Trophoblast cell (in vitro differentiated cells and primary cell): ENCODE measurements at regions not wholly inside any gene's neighbourhood (a gene's known extent, or its start where the extent isn't known, plus 50 kb on each side); places are given as distances from the start of the nearest gene placed in this dataset.

Experiments used
- DNase-seq, 2 donors: peaks; one replicate each; pipeline ENCODE4 v3.0.0-alpha.2; 2016
- H2AFZ ChIP-seq: 2 replicates; pipeline ENCODE4 v1.6.1; 2013; ENCODE audit warnings: low read length, moderate library complexity, mild to moderate bottlenecking; ENCODE audit not compliant: insufficient read depth, poor library complexity
- H2AK5ac ChIP-seq: 2 replicates; pipeline ENCODE4 v1.6.1; 2013; ENCODE audit warnings: mild to moderate bottlenecking, low read length
- H2BK120ac ChIP-seq: 2 replicates; pipeline ENCODE4 v1.6.1; 2013; ENCODE audit warnings: low read length, mild to moderate bottlenecking, moderate library complexity; ENCODE audit not compliant: insufficient read depth, poor library complexity
- H2BK12ac ChIP-seq: 2 replicates; pipeline ENCODE4 v1.6.1; 2013; ENCODE audit warnings: mild to moderate bottlenecking, low read length, moderate library complexity
- H2BK5ac ChIP-seq: 2 replicates; pipeline ENCODE4 v1.6.1; 2013; ENCODE audit warnings: low read length, low read depth, moderate library complexity, mild to moderate bottlenecking; ENCODE audit not compliant: poor library complexity
- H3K14ac ChIP-seq: 2 replicates; pipeline ENCODE4 v1.6.1; 2013; ENCODE audit warnings: mild to moderate bottlenecking, low read length
- H3K18ac ChIP-seq: 2 replicates; pipeline ENCODE4 v1.6.1; 2013; ENCODE audit warnings: mild to moderate bottlenecking, low read length
- H3K23ac ChIP-seq: 2 replicates; pipeline ENCODE4 v1.6.1; 2013; ENCODE audit warnings: low read length
- H3K27ac ChIP-seq: 2 replicates; pipeline ENCODE4 v1.5.1; 2013; ENCODE audit warnings: low read depth, mild to moderate bottlenecking, inconsistent platforms, low read length, moderate library complexity
- H3K27me3 ChIP-seq: 2 replicates; pipeline ENCODE4 v1.6.1; 2013; ENCODE audit warnings: inconsistent platforms, mild to moderate bottlenecking, low read length, moderate library complexity; ENCODE audit not compliant: insufficient read depth
- H3K36me3 ChIP-seq, 2 experiments: 1 replicate in 1 of 2; 2 replicates in 1 of 2; pipeline ENCODE4 v1.6.1; 2013; ENCODE audit warnings: low read length in 2 of 2, mild to moderate bottlenecking in 2 of 2, moderate library complexity in 1 of 2; ENCODE audit not compliant: insufficient read depth in 2 of 2, control insufficient read depth in 1 of 2
- H3K4ac ChIP-seq: 2 replicates; pipeline ENCODE4 v1.6.1; 2013; ENCODE audit warnings: low read depth, mild to moderate bottlenecking, low read length, moderate library complexity
- H3K4me1 ChIP-seq, 2 experiments: 1 replicate in 1 of 2; 2 replicates in 1 of 2; pipeline ENCODE4 v1.6.1; 2013; ENCODE audit warnings: low read length in 2 of 2, mild to moderate bottlenecking in 2 of 2, moderate library complexity in 1 of 2; ENCODE audit not compliant: insufficient read depth in 2 of 2, control insufficient read depth in 1 of 2
- H3K4me2 ChIP-seq: 2 replicates; pipeline ENCODE4 v1.6.1; 2013; ENCODE audit warnings: inconsistent platforms, mild to moderate bottlenecking, low read length, moderate library complexity
- H3K4me3 ChIP-seq: 2 replicates; pipeline ENCODE4 v1.5.1; 2013; ENCODE audit warnings: mild to moderate bottlenecking, low read depth, low read length, inconsistent platforms
- H3K79me1 ChIP-seq: one replicate; pipeline ENCODE4 v1.6.1; 2013; ENCODE audit warnings: low read length
- H3K79me2 ChIP-seq: 2 replicates; pipeline ENCODE4 v1.6.1; 2013; ENCODE audit warnings: low read length, mild to moderate bottlenecking; ENCODE audit not compliant: control insufficient read depth, insufficient read depth, poor library complexity
- H3K9ac ChIP-seq: 2 replicates; pipeline ENCODE4 v1.6.1; 2013; ENCODE audit warnings: mild to moderate bottlenecking, low read length
- H3K9me3 ChIP-seq: 2 replicates; pipeline ENCODE4 v1.6.1; 2013; ENCODE audit warnings: low read depth, mild to moderate bottlenecking, control low read depth, inconsistent platforms, low read length; ENCODE audit not compliant: insufficient read depth
- H4K12ac ChIP-seq: 2 replicates; pipeline ENCODE4 v1.6.1; 2013; ENCODE audit warnings: low read depth, mild to moderate bottlenecking, low read length, moderate library complexity
- H4K8ac ChIP-seq: 2 replicates; pipeline ENCODE4 v1.6.1; 2013; ENCODE audit warnings: low read depth, mild to moderate bottlenecking, low read length, moderate library complexity
- H4K91ac ChIP-seq: one replicate; pipeline ENCODE4 v1.6.1; 2013; ENCODE audit warnings: low read depth, mild to moderate bottlenecking, low read length, moderate library complexity
- WGBS: extraction: QIAGEN DNeasy Blood & Tissue Kit; methylation state at CpG from one replicate; pipeline ENCODE4 v1.1.7; 2013; ENCODE audit warnings: missing lambda C conversion rate; ENCODE audit not compliant: insufficient read length, insufficient coverage; ENCODE audit errors: extremely low coverage; 5-methylcytosine and 5-hydroxymethylcytosine counted together

GRCh38 chr2:161090411-161090810 is 69.8 kb upstream of the TANK start:
- Histone ChIP-seq H3K4me2 (no peak overlapping the region), H3K9me3 (no peaks in the 10 kb centered on the region), H3K14ac (no peak overlapping the region), H3K79me2 (no peaks in the 10 kb centered on the region), H3K4me3 (no peak overlapping the region), H4K91ac (no peak overlapping the region), H2BK120ac (no peak overlapping the region), H3K4me1 (no peaks in the 10 kb centered on the region), H3K9ac (no peak overlapping the region), H3K18ac (no peak overlapping the region), H2BK5ac (no peak overlapping the region), H3K27ac (no peak overlapping the region), H3K36me3 (no peaks in the 10 kb centered on the region), H2AK5ac (no peak overlapping the region), H4K12ac (no peak overlapping the region), H3K4ac (no peak overlapping the region), H3K27me3 (no peaks in the 10 kb centered on the region), H2AFZ (no peak overlapping the region), H3K23ac (no peak overlapping the region), H3K79me1 (no peaks in the 10 kb centered on the region), H2BK12ac (no peak overlapping the region), H4K8ac (no peak overlapping the region)
- no CpG with 5 or more reads among the region's 5 CpGs for WGBS
- no peak for DNase-seq

GRCh38 chr2:161095314-161095713 is 64.9 kb upstream of the TANK start:
- H3K9me3 ChIP-seq = peaks cover 1% of the 10 kb centered on the region
- no peaks in the 10 kb centered on the region for H3K79me2 ChIP-seq
- H4K8ac ChIP-seq = no peak overlapping the region
- no peaks in the 10 kb centered on the region for H3K79me1 ChIP-seq
- DNase-seq = no peak
- H2BK120ac ChIP-seq = no peak overlapping the region
- no peak overlapping the region for H3K23ac ChIP-seq
- H3K14ac ChIP-seq = no peak overlapping the region
- H2AFZ ChIP-seq = no peak overlapping the region
- no peaks in the 10 kb centered on the region for H3K27me3 ChIP-seq
- H3K9ac ChIP-seq = no peak overlapping the region
- H2BK12ac ChIP-seq = no peak overlapping the region
- H3K36me3 ChIP-seq = no peaks in the 10 kb centered on the region
- no peak overlapping the region for H4K12ac ChIP-seq
- H3K4ac ChIP-seq = no peak overlapping the region
- no peak overlapping the region for H2AK5ac ChIP-seq
- H3K4me3 ChIP-seq = no peak overlapping the region
- no peak overlapping the region for H3K4me2 ChIP-seq
- no peaks in the 10 kb centered on the region for H3K4me1 ChIP-seq
- no peak overlapping the region for H4K91ac ChIP-seq
- no peak overlapping the region for H2BK5ac ChIP-seq
- no CpG with 5 or more reads among the region's 3 CpGs for WGBS
- H3K18ac ChIP-seq = no peak overlapping the region
- H3K27ac ChIP-seq = no peak overlapping the region

- H3K9me3 ChIP-seq = peaks cover 1% of the 10 kb centered on the region
- H3K4me1 ChIP-seq = no peaks in the 10 kb centered on the region
- H2AFZ ChIP-seq = no peak overlapping the region
- no peaks in the 10 kb centered on the region for H3K79me1 ChIP-seq
- no peak overlapping the region for H4K12ac ChIP-seq
- H4K8ac ChIP-seq = no peak overlapping the region
- H3K9ac ChIP-seq = no peak overlapping the region
- H3K79me2 ChIP-seq = no peaks in the 10 kb centered on the region
- no peaks in the 10 kb centered on the region for H3K27me3 ChIP-seq
- H2BK5ac ChIP-seq = no peak overlapping the region
- WGBS = no CpG with 5 or more reads among the region's 2 CpGs
- H3K4me3 ChIP-seq = no peak overlapping the region
- H3K4me2 ChIP-seq = no peak overlapping the region
- no peak overlapping the region for H3K23ac ChIP-seq
- H2BK120ac ChIP-seq = no peak overlapping the region
- no peak overlapping the region for H3K27ac ChIP-seq
- no peak overlapping the region for H2AK5ac ChIP-seq
- H3K14ac ChIP-seq = no peak overlapping the region
- no peak overlapping the region for H3K4ac ChIP-seq
- H3K18ac ChIP-seq = no peak overlapping the region
- no peak for DNase-seq
- H3K36me3 ChIP-seq = no peaks in the 10 kb centered on the region
- H2BK12ac ChIP-seq = no peak overlapping the region
- no peak overlapping the region for H4K91ac ChIP-seq
Measured at GRCh38 chr2:161096336-161096735, 63.9 kb upstream of the TANK start.

GRCh38 chr2:161097157-161097556 is 63.1 kb upstream of the TANK start:
- no peak overlapping the region for H4K12ac ChIP-seq
- no peaks in the 10 kb centered on the region for H3K79me1 ChIP-seq
- no peaks in the 10 kb centered on the region for H3K36me3 ChIP-seq
- no peak overlapping the region for H2AFZ ChIP-seq
- no peaks in the 10 kb centered on the region for H3K79me2 ChIP-seq
- no peaks in the 10 kb centered on the region for H3K27me3 ChIP-seq
- H3K4me3 ChIP-seq = no peak overlapping the region
- no peak overlapping the region for H3K18ac ChIP-seq
- no peak overlapping the region for H2BK12ac ChIP-seq
- H2BK5ac ChIP-seq = no peak overlapping the region
- WGBS = no CpG with 5 or more reads among the region's 2 CpGs
- no peak overlapping the region for H3K14ac ChIP-seq
- no peak overlapping the region for H2BK120ac ChIP-seq
- H4K8ac ChIP-seq = no peak overlapping the region
- peak in 1 of 2 donors; percentile 75 for DNase-seq
- no peak overlapping the region for H3K4ac ChIP-seq
- H3K9ac ChIP-seq = no peak overlapping the region
- H3K23ac ChIP-seq = no peak overlapping the region
- peaks cover 1% of the 10 kb centered on the region for H3K9me3 ChIP-seq
- no peaks in the 10 kb centered on the region for H3K4me1 ChIP-seq
- H4K91ac ChIP-seq = no peak overlapping the region
- H3K27ac ChIP-seq = no peak overlapping the region
- H3K4me2 ChIP-seq = no peak overlapping the region
- H2AK5ac ChIP-seq = no peak overlapping the region
